Dendritic cell treated with granulocyte-macrophage colony-stimulating factor and Interleukin-4, amounts not matched to agents 40 ng/mL and 50 ng/mL, for 4 days (primary cell): ENCODE measurements at regions not wholly inside any gene's neighbourhood (a gene's known extent, or its start where the extent isn't known, plus 50 kb on each side); places are given as distances from the start of the nearest gene placed in this dataset.
"Not testable (repeated sequence)": the region's sequence is repeated elsewhere in the genome, so short reads cannot be mapped to it uniquely, and the experiment has no call there.

Source experiments
- H3K27ac Mint-ChIP-seq: one replicate; pipeline ENCODE4 v1.8.0; 2022; ENCODE audit warnings: mild to moderate bottlenecking, mixed read lengths
- H3K27me3 Mint-ChIP-seq: one replicate; pipeline ENCODE4 v1.8.0; 2022; ENCODE audit warnings: mild to moderate bottlenecking, mixed read lengths
- H3K36me3 Mint-ChIP-seq: one replicate; pipeline ENCODE4 v1.8.0; 2022; ENCODE audit warnings: low read depth, mixed read lengths
- H3K4me1 Mint-ChIP-seq: one replicate; pipeline ENCODE4 v1.8.0; 2022; ENCODE audit warnings: low read depth, mixed read lengths
- H3K4me3 Mint-ChIP-seq: one replicate; pipeline ENCODE4 v1.8.0; 2022; ENCODE audit warnings: mild to moderate bottlenecking, moderate library complexity, mixed read lengths
- H3K9me3 Mint-ChIP-seq: one replicate; pipeline ENCODE4 v1.8.0; 2022; ENCODE audit warnings: mixed read lengths
- intact Hi-C: fragments of 100-400 bp; cut with micrococcal nuclease; formaldehyde crosslinking; loops from one replicate; pipeline ENCODE4 v1.15.0; 2022

DNA sequence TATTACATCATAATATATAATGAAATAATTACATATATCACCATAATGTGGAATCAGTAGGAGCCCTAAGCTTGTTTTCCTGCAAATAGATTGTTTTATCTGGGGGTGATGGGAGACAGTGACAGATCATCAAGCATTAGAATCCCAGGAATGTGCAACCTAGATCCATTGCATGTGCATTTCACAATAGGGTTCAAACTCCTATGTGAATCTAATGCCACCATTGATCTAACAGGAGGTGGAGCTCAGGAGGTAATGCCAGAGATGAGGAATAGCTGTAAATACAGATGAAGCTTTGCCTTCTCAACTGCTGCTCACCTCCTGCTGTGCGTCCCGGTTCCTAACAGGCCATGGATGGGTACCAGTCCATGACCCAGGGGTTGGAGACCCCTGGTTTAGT, 63.8 kb upstream of the CHORDC1 start:
- no peaks in the 10 kb centered on the region for H3K36me3 Mint-ChIP-seq
- H3K9me3 Mint-ChIP-seq = no peaks in the 10 kb centered on the region
- intact Hi-C loops = loop anchor here (5.0 kb wide), 1 partner anchor 171 kb away; no protein-coding TSS in a partner anchor
- no peak overlapping the region for H3K4me3 Mint-ChIP-seq
- H3K4me1 Mint-ChIP-seq = peaks cover 4% of the 10 kb centered on the region
- H3K27me3 Mint-ChIP-seq = no peaks in the 10 kb centered on the region
- no peak overlapping the region for H3K27ac Mint-ChIP-seq

DNA sequence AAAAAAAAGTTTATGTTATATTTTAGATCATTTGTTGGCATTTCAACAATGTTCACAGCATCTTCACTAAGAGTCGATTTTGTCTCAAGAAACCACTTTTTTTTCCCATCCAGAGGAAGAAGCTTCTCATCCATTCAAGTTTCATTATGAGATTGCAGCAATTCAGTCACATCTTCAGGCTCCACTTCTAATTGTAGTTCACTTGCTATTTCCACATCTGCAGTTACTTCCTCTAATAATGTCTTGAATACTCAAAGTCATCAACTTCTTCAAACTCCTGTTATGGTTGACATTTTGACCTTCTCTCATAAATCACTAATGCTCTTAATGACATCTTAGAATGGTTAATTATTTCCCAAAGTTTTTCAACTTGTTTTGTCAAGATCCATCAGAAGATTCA, 61.3 kb upstream of the CHORDC1 start:
- peaks cover 4% of the 10 kb centered on the region for H3K4me1 Mint-ChIP-seq

DNA sequence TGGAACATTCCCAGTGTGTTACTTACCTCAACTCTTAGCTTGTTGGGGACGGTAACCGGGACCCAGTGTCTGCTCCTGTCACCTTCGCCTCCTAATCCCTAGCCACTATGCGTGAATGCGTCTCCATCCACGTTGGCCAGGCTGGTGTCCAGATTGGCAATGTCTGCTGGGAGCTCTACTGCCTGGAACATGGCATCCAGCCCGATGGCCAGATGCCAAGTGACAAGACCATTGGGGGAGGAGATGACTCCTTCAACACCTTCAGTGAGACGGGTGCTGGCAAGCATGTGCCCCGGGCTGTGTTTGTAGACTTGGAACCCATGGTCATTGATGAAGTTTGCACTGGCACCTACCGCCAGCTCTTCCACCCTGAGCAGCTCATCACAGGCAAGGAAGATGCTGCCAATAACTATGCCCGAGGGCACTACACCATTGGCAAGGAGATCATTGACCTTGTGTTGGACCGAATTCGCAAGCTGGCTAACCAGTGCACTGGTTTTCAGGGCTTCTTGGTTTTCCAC, 59.8 kb upstream of the CHORDC1 start:
- intact Hi-C loops, H3K9me3 Mint-ChIP-seq, H3K27me3 Mint-ChIP-seq, H3K4me1 Mint-ChIP-seq, H3K36me3 Mint-ChIP-seq, H3K4me3 Mint-ChIP-seq, H3K27ac Mint-ChIP-seq: not testable (repeated sequence)

More for the DNA sequence above, 61.3 kb upstream of the CHORDC1 start:
- Mint-ChIP-seq H3K36me3 (no peaks in the 10 kb centered on the region), H3K9me3 (no peaks in the 10 kb centered on the region), H3K27ac (no peak overlapping the region), H3K4me3 (no peak overlapping the region), H3K27me3 (no peaks in the 10 kb centered on the region)
- intact Hi-C loops = no loop called here

DNA sequence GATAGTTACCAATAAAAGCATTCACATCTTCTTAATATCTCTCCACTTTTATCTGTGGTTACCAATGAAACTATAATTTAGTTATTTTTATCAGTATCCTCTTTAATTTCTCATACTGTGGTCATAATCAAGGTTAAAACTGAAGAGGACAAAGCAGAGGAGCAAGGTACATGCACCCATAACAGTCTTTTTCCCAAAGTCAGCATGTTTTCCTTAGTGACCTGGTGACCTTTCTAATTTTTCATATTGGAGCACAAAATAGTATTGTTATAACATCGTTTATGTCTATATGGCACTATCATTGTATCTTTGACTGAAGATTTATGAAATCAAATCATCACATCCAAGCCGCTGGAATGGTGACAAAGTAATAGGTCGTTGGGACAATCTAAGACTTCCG, 51.5 kb upstream of the CHORDC1 start:
- Mint-ChIP-seq H3K27ac (no peak overlapping the region), H3K36me3 (no peaks in the 10 kb centered on the region), H3K4me3 (no peak overlapping the region), H3K27me3 (no peaks in the 10 kb centered on the region), H3K9me3 (peaks cover 10% of the 10 kb centered on the region), H3K4me1 (no peaks in the 10 kb centered on the region)
- intact Hi-C loops = no loop called here
